ENCODE measurements at regions not wholly inside any gene's neighbourhood (a gene's known extent, or its start where the extent isn't known, plus 50 kb on each side); places are given as distances from the start of the nearest gene placed in this dataset.
"Not testable (repeated sequence)": the region's sequence is repeated elsewhere in the genome, so short reads cannot be mapped to it uniquely, and the experiment has no call there.

DNA sequence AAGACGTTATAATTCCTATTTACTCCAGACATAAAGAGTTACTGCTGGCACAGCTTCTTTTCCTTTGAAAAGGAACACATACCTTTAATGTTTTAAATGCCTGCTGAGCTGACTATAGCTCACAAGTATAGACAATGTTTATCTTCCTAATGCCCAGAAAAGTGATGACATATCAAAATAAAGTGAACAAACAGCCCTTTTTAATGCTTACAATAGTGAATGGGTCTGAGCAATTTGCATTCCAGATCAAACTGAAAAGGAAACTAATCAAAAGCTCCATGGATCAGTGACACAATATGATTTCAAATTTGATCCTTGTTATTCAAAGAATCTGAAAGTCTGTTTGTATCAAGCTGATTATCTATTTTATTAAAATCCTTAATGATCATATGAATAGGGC, 233.6 kb upstream of the SEMA3E start:
- no peak for DNase-seq

DNA sequence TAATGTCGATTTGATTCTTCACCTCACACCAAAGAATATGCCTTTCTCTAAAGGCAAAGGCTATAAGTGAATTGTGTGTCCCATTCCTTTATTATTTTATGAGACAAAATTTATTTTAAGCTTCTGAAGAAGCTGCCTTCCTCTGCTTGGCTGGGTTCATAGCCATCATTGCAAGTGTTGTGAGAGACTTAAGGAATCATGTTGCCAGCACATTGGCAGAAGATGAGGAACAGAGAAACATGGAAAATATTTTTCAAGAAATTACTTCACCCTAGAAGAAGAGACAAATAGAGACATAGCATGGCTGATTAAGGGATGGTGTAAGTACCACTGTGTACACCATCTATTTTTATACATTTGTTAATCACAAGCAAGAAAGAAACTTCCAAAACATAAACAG, 230.1 kb upstream of the SEMA3E start:
- DNase-seq: no peak

DNA sequence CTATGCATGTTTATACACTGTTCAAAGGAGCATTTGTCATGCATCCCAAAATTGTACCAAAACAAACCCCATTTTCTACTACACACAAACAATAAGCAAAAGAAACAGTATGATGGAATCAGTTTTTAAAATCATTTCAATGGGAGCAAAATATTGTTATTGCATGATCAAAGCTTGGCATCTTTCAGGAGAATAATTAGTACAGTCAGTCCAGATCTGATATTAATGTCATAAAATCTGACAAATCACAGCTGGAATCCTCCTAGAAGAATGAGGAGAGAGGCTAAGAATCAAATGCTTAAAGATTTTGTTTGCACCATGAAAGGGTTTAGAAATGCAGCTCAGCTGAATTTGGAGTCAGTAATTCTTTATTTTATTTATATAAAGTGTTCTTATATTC, 229.7 kb upstream of the SEMA3E start:
- no peak for DNase-seq

DNA sequence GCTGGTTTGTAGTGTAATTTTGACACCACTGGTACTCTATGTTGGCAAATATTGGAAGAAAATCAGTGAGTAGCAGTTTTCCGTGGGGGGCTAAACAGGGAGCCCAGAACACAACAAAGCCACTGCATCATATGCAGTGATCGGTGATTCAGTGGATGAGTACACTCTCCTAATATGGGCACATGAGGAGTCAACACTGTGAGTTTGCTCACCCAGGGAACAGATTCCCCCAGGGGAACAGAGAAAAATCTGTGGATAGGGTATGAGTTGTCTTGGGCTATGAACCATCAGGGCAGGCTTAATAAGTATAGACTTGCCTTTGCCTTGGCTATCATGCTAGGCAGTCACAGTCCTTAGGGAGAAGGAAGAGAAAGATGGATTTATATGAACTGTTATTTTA, 227.7 kb upstream of the SEMA3E start:
- DNase-seq: no peak

DNA sequence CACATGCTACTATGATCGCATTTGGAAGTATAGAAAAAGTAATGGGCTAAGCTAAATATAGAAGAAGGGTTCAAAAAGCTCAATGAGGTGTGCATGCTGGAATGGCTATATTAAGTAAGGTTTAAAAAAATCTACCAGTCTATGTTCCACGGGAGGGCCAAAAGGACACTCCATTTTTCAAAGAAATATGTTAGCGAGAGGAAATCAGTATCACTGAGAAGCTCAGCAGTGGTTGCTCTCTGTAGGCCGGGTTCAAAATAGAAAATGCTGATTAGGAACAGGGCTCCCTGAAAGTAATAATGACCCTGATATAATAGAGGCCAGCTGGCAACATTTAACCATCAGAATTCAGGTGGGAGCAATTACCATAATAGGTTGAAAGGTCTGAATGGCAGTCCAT, 224.5 kb upstream of the SEMA3E start:
- no peak for DNase-seq

DNA sequence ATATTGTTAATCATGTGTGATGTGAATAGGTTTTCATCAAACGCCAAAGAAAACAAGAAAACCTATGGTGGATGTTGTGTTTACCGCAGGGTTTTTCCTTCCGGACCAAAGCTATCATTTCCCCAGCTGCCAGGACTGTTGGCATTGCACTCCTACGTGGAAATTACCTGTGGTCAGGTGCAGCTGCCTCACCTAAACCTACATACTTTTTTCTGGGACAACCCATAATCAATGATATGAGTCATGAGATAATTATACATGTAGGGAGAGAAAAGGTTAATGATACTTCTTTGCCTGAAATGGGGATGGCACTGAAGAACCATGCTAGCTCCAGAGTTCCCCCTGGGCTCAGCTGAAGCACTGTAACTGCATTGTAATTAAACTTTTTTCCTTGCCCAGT, 223.6 kb upstream of the SEMA3E start:
- no peak for DNase-seq

DNA sequence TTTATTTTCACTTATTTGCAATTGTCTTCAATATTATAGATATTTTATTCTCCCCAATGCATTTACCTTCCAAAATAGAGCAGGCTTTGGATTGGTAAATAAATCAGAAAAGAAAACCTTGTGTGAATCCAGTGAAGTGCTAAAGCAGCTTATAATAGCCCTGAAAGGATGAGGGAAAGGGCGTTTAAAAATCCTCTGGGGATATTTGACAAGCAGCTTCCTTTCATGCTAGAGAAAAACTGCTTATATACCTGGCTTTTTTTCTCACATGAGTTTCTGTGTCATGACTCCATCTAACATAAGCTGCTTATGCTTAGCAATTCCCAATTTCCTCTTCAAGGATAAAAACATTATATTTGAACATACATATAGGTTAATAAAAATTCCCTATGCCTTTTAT, 221.6 kb upstream of the SEMA3E start:
- DNase-seq: no peak

DNA sequence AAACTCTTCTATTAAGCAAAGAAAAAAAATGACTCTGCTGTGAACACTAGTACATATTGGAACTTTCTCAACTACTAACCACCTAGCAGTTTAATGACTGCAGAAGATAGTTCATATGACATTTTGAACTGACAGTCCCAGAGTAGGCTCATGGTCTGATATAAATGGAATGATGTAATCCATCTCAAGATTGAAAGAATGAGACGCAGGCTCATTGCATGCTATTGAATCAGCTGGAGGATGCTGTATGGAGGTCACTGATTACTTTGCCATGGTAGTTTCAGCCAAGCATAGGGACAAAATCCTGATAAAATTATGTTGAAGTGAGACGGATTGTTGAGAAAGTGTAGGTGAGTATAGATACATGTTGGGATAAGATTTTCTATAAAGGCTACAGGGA, 217.6 kb upstream of the SEMA3E start:
- DNase-seq: no peak

DNA sequence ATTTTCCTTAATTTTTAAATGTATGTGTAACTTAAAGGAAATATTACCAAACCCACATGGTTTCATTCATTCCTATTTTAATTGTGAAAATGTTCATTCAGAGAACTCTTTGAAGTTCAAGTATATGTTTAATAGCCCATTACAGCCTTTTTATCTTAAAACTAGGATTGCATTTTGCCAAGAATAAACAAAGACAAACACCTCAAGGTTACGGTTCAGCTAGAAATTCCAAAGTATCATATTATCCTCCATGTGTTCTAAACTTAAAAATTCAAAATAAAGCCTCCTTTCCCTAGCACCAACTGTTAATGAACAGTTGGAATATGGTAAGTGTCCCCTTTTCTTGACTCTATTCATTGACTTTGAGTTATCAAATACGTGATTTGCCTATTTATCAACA, 215.6 kb upstream of the SEMA3E start:
- DNase-seq: no peak

DNA sequence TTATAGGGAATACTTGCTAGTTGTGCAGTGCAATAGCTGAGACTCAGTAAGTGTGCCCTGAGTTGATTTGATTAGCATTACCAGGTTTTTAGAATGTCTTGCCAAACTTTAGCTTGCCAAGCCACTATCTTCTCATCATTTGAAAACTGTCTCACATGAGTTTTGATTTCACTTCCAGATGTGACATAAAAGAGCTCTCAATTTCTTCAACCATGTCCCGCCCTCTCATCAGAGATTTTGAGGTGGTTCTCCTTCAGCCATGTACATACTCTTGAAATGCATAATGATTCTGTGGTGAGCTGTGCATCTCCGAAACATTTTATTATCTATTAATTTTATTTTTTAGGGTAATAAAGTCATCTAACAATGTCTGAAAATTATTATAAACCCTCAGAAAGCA, 215.0 kb upstream of the SEMA3E start:
- no peak for DNase-seq

DNA sequence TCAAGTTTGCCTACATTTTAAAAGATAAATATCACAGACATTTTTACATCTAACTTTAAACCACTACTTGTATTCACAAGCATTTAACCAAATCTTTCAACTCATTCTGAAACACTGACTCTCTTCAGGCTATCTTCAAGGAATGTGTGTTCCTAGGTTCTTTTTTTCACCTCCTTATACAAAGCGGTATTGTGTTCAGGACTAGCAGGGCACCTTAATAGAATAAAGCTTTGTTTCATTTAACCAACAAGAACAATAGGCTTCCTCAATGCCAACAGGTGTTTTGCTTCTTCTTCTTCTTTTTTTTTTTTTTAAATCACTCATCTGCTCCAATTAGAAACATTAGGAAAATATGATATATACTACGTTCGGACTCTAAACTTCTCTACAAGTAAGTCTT, 212.9 kb upstream of the SEMA3E start:
- DNase-seq: no peak

DNA sequence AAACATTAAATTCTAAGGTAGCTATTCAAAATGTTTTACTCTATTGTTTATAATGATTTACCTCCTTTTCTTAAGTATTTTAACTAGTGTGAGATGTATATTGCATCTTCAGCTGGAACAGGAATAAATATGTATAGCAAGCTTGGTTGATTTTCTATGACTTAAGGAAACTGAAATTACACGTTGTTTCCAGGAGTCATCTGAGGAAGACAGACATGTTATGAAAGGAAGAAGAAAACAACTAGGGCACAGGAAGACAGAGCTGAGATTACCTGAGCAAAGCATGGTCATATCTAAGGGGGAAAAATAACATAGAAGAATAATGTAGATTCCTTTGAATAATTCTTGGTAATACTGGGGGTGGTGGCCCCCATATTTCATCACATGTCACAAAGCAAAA, 210.9 kb upstream of the SEMA3E start:
- no peak for DNase-seq

DNA sequence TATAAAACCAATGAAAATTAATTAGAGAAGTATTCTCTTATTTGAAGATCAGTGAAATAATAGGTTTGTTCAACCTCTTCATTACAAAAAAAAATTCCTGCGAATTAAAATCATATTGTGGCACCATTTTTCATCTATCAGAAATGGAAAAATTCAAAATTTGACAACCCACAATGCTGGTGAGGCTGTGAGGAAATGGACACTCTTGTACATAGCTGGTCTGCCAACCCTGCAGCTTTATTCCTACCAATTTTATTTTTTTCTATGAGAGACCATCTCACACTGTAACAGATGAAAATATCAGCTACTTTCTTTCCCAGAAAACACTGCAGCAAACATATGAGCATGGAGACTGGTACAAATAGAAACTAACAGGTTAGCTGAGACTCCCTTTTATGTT, 208.8 kb upstream of the SEMA3E start:
- no peak for DNase-seq

DNA sequence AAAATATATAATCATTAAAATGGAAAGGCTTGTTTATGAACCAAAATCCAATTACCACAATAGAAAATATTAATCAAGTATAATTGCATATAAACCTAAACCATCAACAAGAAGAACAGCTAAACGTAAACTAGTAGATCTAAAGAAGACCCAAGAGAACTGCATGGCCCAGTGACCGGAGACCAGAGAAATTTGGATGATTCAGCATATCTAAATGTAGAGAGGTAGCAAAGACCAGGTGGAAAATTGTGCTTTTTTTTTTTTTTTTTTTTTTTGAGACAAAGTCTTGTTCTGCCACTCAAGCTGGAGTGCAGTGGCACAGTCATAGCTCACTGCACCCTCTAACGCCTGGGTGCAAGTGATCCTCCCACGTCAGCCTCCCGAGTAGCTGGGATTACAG, 207.2 kb upstream of the SEMA3E start:
- no peak for DNase-seq

DNA sequence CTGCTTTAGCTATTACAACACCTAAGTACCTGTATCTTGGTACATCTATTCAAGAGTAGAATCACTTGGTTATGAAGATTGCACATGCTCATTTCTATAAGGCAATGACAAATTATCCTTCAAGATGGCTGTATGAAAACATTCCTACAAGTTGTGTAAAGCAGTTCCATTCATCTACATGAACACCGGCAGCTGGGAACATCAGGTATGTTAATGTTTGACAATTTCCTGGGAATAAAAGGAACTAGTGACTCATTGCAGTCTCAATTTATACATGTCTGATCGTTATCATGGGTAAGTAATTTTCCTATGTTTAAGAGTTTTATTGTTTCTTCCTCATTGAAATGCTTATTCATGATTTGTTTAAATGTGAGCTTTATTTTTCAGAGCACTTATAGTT, 203.2 kb upstream of the SEMA3E start:
- no peak for DNase-seq

DNA sequence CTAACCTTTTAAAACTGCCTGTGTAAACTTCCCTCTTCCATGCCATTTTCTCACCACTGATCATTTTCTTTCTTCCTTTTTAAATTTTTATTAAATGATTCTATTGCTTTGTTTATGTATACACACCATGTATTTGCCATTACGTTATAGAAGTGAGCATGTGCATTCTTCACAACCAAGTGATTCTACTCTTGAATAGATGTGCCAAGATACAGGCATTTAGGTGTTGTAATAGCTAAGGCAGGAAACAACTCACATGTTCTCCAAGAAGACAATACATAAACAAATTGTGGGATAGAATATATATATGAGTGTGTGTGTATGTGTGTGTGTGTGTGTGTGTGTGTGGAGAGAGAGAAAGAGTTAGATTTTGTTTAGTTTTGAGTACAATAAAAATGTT, 202.6 kb upstream of the SEMA3E start:
- no peak for DNase-seq

DNA sequence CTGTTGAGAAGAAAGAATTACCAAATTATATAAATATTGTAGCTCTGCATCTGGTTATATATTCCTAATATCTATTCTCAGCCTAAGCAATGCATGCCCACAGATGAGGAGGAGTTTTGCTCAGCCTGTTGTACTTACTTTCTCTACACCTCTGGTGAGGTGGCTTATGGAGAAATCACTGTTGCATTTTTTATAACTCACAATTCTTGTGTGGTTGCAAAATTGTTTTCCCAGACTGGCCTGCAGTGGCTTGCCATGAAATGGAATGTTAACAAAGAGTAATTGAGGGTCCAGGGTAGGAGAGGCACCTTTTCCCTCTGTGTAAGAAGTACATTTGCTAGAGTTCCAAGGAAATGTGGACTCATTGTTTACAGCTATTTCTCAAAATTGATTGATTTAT, 202.0 kb upstream of the SEMA3E start:
- DNase-seq: no peak

DNA sequence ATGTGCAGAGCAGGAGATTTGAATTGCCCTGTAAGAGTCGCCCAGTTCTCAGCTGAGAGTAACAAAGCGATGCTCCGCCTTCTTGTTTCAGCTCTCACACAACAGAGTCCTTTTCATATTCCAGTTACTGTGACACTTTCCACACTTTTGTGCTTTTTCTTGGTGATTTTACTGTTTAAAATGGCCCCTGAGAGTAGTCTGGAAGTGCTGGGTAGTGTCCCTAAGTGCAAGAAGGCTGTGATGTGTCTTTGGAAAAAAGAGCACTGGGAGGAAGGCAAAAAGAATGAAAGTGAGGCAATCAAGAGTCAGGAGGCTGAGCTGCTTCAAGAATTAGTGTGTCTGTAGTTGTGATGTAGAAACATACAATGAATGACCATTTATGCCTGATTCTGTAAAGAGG, 201.2 kb upstream of the SEMA3E start:
- DNase-seq: peak in 4 of 14 donors; percentile 1 to 12 (median 3)

DNA sequence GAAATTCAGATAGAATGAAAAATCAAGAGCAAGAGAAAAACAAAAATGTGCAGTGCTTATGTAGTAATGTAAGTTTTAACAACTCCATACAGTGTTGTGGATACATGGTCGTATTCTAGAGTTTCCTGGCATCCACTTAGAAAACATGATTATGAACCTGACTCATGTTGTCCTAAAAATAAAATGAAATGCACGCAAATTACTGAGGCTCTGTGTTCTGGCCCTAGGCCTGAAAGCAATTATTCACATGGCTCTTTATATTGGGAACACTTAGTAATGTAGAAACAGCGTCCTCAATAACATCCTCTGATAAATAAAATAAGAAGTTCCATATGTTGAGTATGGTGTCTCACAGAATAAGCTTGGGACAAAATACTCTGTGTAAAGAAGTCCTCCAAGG, 200.2 kb upstream of the SEMA3E start:
- no peak for DNase-seq

DNA sequence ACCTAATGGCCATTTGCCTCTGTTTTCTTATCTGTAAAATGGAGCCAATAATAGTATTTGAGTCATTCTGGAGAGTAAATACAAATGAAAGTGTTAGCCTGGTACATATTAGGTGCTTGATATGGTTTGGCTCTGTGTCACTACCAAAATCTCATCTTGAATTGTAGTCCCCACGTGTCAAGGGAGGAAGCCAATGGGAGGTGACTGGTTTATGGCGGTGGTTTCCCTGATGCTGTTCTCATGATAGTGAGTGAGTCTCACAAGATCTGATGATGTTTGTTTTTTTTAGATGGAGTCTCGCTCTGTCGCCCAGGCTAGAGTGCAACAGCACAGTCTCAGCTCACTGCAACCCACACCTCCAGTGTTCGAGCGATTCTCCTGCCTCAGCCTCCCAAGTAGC, 194.0 kb upstream of the SEMA3E start:
- no peak for DNase-seq

DNA sequence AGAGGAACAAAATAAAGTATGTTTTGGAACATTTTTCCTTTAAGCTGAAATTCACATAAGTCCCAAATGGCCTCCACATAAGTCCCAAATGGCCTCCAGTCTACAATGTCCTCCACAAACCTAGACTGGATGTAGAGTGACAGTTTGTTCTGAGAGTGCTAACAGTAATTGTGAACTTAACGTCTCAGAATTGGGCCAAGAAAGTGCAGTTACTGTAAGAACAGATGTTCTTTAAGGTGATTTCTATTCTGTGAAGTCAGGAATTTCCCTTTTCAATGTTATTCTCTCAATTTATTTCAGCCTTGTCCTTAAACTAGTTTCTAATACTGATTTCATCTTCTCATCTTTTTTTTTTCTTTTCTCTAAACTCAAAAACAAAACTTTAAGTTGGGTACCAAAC, 188.7 kb upstream of the SEMA3E start:
- no peak for DNase-seq

DNA sequence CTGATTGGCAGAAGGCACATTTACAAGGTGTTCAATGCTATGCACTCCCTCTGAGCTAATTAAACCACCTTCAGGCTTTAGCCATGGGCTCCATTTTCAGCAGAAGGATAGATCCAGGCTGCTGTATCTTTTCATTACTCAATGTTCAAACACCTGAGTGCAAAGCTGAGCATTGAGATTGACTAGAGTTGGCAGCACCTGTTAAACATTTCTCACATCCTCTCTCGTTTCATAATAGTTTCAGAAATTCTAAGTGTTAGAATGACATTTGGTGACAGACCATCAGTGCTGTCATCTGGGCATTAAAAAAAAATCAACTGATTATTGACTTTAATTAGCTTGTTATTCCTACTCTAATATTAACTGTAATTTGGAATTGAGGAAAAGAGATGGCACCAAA, 187.1 kb upstream of the SEMA3E start:
- DNase-seq: no peak

DNA sequence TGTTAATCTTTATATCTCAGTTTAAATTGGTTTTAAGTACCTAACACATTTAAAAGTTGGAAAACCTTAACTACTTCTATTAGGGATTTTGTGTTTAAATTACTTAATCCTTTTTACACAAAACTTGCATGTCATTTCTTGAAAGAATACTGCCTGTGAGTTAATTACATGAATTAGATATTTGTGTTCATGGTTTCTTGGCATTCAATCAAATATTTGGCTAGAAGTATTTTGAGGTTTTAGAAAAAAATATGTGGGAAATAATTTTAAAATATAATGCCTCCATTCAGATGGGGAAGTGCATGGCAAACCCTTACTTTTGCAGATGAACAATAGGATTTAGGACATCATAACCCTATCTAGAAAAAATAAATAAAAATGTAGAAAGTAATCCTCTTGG, 186.5 kb upstream of the SEMA3E start:
- DNase-seq: no peak

DNA sequence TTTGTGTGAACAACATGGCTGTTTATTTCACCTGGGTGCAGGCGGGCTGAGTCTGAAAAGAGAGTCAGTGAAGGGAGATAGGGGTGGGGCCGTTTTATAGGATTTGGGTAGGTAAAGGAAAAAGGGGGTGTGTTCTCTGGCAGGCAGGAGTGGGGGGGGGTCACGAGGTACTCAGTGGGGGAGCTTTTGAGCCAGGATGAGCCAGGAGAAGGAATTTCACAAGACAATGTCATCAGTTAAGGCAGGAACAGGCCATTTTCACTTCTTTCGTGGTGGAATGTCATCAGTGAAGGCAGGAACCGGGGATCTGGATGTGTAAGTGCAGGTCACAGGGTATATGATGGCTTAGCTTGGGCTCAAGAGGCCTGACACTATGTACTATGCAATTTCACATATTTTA, 184.8 kb upstream of the SEMA3E start:
- not testable (repeated sequence) for DNase-seq

DNA sequence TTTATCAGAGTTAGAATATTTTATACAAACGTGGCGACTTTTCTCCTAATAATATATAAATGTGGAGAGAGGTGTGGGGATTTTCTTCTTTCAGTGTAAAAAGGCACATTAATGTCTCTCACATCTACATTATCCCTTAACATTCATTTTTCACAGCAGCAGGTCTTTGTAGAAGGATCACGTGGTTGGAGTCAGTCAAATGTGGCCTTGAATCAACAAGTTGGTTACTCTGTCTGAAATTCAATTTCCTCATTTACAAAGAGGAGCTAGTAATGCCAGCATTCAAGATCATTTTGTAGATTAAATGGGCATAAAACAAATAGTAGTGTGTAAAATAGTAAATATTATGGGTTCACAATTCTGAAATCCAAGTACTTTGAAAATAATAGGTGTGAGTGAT, 183.1 kb upstream of the SEMA3E start:
- peak in 1 of 14 donors; percentile 2 for DNase-seq

DNA sequence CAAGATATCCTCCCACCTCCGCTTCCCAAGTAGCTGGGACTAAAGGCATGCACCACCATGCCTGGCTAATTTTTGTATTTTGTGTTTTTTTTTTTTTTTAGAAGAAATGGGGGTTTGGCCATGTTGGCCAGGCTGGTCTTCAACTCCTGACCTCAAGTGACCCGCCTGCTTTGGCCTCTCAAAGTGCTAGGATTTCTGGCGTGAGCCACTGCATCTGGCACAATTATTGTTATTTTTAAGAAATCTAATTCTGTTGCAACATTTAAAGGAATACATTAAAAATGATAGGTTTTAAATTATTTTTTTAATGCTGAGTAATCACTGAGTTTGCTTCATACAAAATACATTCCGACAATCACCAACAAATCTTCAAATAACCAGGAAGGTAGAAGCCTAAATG, 178.1 kb upstream of the SEMA3E start:
- DNase-seq: no peak
